Tongue (tissue), 2 donors: ENCODE measurements at regions not wholly inside any gene's neighbourhood (a gene's known extent, or its start where the extent isn't known, plus 50 kb on each side); places are given as distances from the start of the nearest gene placed in this dataset. TPM values are rescaled to one million over a fixed set of nuclear protein-coding genes. Genes with fewer than 3 reads are reported as not detected.
A peak's percentile ranks its signal among the peaks of the same experiment; 100 is the strongest.

ENCODE experiments used
- DNase-seq: peaks from one replicate; pipeline ENCODE4 v3.0.0-alpha.2; 2015
- small RNA-seq: library from RNA; depleted of rRNA; stranded (forward); fragments of <200 nt; gene quantifications from one replicate; pipeline ENCODE3, GENCODE V24; 2014; ENCODE audit warnings: low replicate concordance

DNA sequence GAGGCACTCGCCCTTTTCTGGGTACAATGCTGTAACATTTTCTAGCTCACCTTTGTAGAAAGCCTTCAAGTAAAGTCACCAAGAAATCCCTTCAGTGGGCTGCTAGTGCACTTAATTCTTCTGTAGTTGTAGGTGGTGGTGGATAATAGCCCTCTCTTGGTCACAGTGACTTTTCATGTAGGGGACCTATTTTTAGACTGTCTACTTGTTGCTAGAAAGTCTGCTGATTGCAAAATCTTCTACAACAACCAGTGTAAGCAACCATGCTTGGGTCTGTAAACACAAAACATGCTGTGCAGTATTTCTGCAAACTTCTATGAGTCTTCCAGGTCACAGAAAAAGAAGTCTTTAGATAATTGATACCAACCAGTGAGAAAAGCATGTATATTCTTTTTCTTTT, 55.6 kb downstream of the PBDC1 start:
- DNase-seq: no peak

GRCh38 chrX:76248901-76249300, 76.0 kb downstream of the PBDC1 start:
- no peak for DNase-seq

GRCh38 chrX:76253432-76253831, 80.6 kb downstream of the PBDC1 start:
- peak; percentile 51 for DNase-seq

GRCh38 chrX:76279007-76279406, 106.1 kb downstream of the PBDC1 start:
- DNase-seq: peak; percentile 70

Small RNA genes in the stretch of these regions (small RNA-seq; reads per million reads assigned to genes)
- gene RNU6-867P: not detected
